Tibial nerve (tissue), 3 donors: ENCODE measurements at regions not wholly inside any gene's neighbourhood (a gene's known extent, or its start where the extent isn't known, plus 50 kb on each side); places are given as distances from the start of the nearest gene placed in this dataset.

Experiments used
- CTCF ChIP-seq, 5 experiments: fragments of 200-600 bp in 3 of 5; fragments of 450-650 bp in 2 of 5; sonication (generic) in 3 of 5; IDR thresholded peaks; one replicate each; pipeline ENCODE4 v1.5.1; 2016 to 2019; ENCODE audit warnings: antibody characterized with exemption in 5 of 5, mild to moderate bottlenecking in 3 of 5, moderate library complexity in 2 of 5
- POLR2A ChIP-seq, 2 donors: fragments of 450-650 bp; IDR thresholded peaks; one replicate each; pipeline ENCODE4 v1.6.1; 2017; ENCODE audit warnings: antibody characterized with exemption in 2 of 2, mild to moderate bottlenecking in 2 of 2, moderate library complexity in 2 of 2

- TF ChIP-seq CTCF (IDR thresholded peaks at IDR 0.05) (no peak), POLR2A (IDR thresholded peaks at IDR 0.05) (no peak)
These were observed 119.3 kb upstream of the DAZL start for GRCh38 chr3:16724487-16724886.
